ENCODE measurements at regions not wholly inside any gene's neighbourhood (a gene's known extent, or its start where the extent isn't known, plus 50 kb on each side); places are given as distances from the start of the nearest gene placed in this dataset.

DNA sequence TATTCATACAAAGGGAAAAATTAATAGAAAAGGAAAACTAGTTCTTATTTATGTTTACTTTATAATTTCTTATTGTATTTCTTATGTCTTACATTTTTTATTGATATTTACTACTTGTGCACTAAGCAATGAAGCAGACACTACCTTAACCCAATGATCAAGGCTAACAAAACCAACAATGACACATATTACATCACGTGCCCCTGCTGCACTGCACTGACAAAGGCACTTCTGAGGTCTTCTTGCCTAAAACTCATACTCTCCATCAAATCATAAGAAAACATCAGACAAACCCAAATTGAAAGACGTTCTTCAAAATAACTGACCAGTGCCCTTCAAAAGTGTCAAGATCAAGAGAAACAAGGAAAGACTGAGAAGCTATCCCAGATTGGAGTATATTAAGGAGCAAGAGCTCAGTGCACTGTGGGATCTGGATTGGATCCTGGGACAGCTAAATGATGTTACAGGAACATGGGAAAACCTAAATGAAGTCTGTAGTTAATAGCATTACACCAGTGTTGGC lies 230.9 kb downstream of the AUH start:
- DNase-seq (ENCODE audit: low spot score) = no peak

DNA sequence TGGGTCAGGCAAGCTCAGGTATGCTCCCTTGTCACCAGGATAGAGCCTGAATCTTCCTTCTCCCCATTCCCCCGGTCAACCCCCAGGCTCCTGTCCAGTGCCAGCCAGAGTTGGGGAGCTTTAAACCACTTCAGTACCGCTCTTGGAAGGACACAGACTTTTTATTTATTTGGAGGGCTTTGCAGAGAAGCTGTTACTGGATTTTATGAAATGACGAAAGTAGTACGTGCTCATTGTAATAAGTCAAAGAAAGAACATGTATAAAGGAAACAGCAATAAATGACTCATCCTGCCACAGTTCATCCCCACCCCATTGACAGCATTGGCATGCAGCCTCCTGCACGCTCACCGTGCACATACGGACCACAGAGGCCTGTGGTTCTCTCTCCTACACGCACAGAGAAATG lies 230.3 kb downstream of the AUH start:
- no peak for DNase-seq (ENCODE audit: low spot score)

DNA sequence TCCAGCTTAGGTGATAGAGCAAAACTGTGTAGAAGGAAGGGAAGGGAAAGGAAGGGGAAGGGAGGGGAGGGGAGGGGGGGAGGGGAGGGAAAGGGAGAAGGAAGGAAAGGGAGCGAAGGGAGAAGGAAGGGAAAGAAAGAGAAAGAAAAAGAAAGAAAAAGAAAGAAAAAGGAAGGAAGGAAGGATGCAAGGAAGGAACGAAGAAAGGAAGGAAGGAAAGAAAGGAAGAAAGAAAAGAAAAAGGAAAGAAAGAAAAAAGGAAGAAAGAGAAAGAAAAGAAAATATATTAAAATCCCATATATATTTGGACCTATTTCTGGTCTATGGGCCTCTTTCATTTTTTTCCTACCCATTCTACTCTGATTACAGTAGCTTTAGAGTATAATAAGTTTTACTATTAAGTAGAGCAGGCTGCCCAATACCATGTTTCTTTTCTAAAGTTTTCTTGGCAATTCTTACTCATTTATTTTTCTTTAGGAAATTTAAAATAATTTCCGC lies 229.1 kb downstream of the AUH start:
- DNase-seq (ENCODE audit: low spot score) = no peak

DNA sequence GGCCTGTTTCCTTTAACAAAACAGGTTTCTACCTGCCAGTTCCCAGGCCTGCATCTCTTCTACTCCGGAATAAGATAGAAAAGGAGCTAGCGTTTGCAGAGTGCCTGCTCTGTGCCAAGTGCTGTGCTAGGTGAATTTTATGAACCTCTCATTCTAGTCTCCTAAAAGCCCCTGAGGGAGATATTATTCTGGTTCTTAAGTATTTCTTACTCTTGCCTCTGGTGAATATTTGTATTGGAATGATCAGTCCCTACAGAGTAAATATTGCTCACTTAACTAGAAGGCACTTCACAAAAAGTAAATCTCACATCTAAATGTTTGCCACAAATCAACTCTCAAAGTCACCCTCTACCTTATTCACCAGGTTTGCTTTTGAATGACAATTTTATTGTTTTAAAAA lies 227.1 kb downstream of the AUH start:
- no peak for DNase-seq (ENCODE audit: low spot score)

DNA sequence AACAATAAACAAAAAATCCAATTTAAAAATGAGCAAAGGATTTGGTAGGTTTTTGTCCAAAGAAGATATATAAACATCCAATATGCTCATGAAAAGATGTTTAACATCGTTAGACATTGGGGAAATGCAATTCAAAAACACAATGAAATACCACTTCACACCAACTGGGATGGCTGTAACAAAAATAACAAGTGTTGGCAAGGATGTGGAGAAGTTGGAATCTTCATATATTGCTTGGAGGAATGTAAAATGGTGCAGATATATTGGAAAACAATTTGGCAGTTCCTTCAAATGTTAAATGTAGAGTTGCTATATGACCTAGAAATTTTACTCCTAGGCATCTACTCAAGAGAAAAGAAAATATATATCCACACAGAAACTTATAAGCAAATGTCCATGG lies 224.3 kb downstream of the AUH start:
- DNase-seq (ENCODE audit: low spot score) = no peak

DNA sequence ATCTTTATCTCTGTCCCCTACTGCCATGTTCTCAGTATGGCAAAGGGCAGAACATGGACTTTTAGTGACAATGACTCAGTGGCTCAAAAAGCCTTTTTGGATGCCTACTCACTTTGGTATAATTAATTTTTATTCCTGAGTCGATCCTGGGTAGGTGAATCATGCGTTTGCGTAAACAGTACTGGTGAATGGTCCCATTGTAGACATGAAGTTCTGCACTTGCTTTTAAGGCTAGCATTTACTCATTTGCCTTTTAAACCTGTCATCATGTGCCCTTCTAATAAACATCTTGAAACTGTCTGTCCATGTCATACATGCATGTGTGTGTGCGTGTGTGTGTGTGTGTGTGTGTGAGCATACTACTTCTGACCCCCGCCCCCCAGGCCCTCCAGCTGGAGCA lies 223.0 kb downstream of the AUH start:
- no peak for DNase-seq (ENCODE audit: low spot score)

DNA sequence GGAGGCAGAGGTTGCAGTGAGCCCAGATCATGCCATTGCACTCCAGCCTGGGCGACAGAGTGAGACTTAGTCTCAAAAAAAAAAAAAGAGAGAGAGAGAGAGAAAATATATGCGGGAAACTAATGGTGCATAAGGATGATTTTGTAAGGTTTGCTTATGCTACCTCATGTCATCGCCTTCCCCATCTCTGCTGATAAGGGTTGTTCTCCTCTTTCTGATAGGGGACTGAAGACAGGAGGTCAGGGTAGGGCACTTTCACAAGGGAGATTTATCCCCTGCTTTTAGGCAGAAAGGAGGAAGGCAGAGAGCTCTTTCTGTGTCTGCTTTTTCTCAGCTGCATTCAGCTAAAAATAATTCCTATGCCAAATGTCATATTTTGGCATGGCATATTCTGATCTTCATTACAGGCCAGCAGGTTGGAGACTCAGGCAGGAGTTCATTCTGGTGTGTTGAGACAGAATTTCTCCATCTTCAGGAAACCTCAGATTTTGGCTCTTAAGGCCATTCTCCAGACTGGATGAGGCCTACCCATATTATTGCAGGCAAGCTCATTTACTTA lies 220.2 kb downstream of the AUH start:
- DNase-seq (ENCODE audit: low spot score) = no peak

DNA sequence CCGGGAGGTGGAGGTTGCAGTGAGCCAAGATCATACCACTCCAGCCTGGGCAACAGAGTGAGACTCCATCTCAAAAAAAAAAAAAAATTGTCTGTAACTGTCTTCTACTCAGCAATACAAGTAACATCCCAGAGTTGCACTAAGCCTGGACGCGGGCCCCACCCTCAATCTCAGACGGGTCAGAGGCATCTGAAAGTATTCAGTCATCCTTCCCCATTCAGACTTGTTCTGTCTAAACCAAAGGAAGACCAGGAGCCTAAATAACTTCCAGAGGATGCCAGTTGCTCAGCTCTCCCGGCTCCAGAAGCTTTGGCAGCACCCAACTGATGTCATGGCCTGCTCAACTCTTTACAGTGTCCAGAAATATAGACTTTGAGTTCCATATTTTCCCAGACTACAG lies 218.6 kb downstream of the AUH start:
- DNase-seq (ENCODE audit: low spot score) = no peak

DNA sequence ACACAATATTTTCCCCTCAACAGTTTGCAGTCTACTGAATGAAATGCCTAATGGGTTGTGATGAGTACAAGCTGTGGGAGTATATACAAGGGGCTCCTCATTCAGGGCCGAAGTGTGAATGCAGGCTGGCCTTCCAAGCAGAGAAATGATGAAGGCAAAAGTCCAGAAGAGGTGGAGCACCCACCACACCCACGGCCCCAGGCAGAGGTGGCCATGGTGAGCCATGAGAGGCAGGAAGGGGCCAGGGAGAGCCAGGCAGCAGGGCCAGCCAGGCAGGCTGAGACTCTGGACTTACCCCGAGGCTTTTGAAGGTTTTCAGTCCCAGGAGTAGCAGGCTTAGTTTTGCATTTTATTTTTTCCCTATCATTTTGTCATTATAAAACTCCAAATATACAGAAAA lies 218.1 kb downstream of the AUH start:
- no peak for DNase-seq (ENCODE audit: low spot score)

DNA sequence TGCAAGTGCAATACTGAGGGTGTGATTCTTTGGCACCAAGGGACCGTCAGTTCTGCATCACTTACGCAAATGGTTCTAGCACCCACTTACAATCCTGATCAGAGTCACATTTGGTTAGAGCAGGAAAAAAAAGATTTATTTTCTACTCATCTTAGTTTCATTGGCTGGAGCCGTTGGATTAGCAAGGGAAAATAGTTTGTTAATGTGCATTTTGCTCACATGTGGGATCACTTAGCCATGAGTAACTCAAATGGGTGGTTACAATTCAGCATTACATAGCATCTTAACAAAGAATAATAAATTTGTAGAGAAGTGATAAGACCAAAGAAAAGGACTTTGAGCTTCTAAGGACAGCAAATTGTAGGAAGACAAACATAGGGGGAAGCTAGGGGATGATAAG lies 216.9 kb downstream of the AUH start:
- DNase-seq (ENCODE audit: low spot score) = no peak

DNA sequence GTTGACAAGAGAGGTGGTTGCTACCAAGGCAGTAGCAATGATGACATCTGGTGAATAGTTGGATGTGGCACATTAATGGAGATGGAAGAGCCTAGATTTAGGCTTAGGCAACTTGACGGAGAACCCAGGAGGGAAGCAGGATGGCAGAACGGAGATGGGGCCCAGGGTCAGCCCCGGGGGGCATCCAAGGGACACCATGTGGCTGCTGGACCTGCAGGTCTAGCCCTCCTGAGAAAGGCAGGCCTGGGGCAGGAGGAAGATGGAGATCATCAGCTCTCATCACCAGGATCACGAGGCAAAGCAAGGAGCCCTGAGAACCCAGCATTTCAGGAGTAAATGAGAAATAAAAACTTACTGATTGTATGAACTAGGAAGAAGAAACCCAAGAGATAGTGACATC lies 216.2 kb downstream of the AUH start:
- DNase-seq (ENCODE audit: low spot score) = no peak

DNA sequence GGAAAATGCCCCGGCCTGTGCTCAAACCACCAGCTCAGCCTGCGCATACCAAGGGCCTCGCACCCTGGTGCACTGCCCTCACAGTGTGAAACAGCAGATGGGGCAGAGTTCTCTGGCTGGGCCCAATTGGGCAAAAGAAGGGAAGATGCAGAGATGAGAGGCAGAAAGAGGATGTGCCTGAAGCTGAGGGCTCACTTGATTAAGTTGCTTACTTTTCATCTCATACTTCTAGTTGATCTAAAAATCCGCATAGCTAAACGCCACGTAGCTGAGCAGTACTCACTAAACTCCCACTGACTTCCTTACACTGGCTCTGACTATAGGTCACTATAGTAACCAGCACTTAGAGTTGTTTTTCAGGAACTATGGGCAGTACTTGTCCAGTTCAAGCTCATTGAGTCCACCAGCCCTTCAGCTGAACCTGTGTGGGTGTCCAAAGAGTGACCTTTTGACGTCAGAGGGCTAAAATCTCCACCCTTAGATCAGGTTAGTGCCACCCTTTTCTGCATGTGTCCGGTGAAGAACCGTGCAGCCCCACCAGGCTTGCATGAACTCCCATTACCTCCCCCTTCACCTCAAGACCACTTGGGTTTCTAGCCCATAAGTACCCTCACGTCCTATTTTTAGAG lies 215.2 kb downstream of the AUH start:
- DNase-seq (ENCODE audit: low spot score) = no peak

DNA sequence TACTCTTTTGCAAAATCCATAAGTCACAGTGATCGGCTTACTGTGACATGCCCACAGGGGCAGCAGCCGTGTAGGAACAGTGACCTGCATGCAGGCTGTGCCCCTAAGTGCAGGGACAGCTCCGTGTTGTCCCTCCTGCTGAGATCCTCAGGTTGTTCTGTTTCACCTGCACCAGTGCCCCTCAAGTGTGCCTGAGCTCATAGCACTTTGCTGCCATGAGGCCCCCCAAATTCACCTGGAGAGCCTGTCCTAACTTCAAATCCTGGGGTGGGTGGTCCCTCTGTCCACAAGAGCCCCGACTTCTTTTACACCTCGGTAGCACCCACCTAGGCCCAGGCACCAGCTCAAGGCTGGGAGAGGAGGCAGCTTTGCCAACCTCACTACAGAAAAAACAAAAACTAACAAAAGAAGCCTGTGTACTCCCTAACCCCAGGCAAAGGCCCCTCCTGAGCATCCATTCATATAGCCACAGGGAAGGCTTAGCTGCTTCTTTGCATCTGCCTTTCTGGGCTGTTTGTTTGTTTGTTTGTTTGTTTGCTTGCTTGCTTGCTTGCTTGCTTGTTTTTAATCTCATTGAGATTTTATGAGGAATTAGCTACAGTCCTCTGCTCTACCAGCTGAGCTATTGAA lies 214.5 kb downstream of the AUH start:
- no peak for DNase-seq (ENCODE audit: low spot score)

DNA sequence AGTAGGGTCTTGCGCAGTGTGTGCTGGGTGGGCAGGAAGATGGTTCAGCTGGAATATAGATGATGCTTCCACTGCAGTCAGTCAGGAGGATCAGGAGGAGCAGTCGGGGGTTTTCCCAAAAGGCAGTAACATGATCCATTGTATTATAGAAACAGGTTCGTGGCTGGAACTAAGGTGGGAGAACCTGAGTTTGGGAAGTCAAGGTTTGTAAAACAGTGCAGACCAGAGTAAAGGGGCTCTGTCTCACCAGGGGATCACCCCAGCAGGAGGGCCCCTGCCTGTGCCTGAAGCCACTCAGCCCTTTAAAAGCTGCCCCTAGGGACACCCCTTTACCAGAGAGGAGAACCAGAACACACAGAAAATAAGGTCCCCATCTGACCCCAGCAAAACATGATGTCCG lies 213.4 kb downstream of the AUH start:
- no peak for DNase-seq (ENCODE audit: low spot score)

DNA sequence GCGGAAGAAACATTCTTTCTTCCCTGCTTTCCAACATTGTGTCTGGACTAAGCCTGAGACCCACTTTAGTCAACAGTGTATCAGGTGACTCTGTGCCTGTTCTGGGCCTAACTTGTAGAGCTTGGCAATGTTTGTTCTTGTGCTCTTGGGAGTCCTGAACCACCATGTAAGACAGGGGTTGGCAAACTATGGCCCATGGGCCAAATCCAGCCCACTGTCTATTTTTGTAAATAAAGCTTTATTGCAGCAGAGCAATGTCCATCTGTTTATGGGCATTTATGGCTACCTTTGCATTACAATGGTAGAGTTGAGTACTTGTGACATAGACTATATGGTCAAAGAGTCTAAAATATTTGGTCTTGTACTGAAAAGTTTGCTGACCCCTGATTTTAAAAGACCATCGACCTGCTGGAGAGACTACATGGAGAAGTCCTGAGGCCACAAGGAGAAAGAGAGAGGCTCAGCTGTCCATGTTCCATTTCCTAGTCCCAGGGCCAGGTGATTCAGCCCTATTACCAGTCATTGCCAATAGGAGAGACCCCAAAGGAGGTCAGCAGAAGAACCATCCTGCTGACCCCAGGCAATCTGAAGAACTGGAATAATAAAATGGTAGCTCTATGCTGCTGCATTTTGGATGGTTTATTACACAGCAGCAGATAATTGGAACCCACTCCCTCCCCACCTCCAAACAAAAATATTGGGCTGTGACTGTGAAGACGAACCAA lies 211.3 kb downstream of the AUH start:
- no peak for DNase-seq (ENCODE audit: low spot score)

DNA sequence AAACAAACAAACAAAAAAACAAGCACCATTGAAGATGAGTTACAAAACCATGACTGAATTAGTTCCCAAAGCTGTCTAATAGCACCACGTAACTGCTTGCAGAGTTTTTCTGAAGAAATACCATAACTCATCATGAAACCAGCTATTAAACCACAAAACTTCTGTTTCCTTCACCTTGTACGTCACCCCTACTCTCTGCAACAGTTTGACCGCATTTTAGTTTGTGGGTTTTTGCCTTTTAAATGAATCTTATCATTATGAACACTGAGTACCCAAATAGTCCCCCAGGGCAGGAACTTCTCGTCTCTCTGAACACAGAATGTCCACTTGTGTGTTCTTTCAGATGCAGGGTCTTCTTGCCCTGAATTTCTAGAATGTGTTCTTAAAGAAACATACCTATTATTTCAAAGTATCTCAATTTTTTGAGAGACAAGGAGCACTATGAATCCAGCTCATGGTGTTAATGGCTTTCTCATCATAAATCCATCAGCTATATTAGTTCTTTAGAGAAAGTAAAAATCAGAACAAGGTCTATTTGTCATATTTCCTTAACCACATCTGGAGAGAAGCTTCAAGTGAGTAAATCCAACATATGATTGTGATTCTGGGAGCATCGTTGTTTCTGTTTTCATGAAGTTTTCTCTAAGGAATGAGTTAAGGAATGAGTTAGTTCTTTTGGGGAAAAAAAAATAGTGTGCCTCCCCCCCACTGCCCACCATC lies 210.6 kb downstream of the AUH start:
- no peak for DNase-seq (ENCODE audit: low spot score)

DNA sequence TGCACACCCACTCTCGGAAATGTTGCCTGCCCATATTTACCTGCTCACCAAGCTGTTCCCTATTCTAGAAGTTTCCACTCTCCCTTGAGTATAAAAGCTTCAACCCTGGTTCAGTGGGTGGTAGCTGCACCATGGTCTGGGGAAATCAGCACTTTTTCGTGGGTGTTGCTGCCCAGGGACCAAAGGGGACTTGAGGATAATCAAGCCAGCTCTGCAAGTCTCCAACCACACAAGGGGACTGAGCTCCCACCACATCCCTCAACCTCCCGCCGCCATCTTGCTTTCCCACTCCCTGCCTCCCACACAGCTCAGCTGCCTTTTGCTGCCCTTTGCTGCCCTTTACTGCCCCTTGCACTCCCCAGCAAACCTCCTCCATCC lies 210.0 kb downstream of the AUH start:
- DNase-seq (ENCODE audit: low spot score) = no peak

DNA sequence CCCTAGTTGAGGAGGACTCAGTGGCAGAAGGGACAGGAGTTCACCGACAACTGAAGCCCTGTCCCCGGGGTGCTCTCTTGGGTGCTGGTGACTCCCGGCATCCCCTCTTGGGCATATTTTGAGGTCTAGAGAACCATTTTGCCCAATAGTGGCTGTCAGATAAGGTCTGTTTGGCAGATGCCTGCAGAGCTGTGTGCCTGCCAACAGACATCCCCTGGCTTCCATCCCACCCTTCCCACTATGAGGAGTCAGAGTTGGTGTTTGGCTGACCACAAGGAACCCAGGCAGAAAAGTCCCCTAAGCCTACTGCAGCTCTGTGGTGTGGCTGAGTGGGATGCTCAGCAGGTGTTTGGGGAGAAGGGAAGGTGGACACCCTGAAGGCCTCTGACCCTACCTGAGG lies 207.0 kb downstream of the AUH start:
- DNase-seq (ENCODE audit: low spot score) = no peak

DNA sequence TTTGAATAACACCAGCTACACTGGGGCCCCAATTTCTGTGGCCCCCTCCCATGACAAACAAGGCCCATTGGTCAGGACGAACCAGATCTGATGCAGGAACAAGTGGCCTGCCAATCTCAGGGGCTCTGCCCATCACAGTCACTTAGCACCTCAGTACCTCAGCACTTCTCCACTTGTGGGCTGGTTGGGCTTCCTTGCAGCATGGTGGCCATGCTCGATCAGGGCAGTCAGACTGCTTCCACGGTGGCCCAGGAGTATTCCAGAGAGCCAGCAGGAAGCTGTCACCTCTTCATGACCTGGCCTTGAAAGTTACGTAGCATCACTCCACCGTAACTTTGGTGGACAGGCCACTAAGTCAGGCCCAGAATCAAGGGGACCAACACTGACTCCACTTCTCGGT lies 206.5 kb downstream of the AUH start:
- DNase-seq (ENCODE audit: low spot score) = no peak

DNA sequence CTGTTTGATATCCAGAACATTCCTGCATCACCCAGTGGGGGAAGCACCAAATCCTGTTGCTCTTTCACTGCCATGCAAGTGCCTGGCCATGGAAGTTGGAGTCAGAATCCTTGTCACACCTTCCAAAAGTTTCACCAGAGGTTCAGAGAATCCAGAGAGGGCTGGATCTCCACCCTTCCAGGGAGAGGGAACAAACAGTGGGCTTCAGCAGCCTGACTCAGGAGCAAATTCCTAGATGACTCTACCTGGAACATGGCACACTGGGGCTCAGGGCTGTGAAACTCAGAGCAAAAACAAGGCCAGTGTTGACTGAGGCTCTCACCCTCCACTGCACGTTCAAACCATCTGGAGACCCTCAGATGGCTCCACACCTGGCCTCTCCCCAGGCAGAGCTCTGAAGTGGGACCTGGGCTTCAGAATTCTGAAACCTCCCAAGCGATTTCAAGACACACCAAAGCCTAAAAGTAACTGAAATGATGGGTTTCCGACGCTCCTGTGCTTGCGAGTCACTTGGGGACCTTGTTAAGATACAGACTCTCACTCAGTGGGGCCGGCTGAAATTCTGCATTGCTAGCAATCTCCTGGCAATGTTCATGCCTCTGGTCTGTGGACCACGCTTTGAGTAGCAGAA lies 205.9 kb downstream of the AUH start:
- DNase-seq (ENCODE audit: low spot score) = no peak

DNA sequence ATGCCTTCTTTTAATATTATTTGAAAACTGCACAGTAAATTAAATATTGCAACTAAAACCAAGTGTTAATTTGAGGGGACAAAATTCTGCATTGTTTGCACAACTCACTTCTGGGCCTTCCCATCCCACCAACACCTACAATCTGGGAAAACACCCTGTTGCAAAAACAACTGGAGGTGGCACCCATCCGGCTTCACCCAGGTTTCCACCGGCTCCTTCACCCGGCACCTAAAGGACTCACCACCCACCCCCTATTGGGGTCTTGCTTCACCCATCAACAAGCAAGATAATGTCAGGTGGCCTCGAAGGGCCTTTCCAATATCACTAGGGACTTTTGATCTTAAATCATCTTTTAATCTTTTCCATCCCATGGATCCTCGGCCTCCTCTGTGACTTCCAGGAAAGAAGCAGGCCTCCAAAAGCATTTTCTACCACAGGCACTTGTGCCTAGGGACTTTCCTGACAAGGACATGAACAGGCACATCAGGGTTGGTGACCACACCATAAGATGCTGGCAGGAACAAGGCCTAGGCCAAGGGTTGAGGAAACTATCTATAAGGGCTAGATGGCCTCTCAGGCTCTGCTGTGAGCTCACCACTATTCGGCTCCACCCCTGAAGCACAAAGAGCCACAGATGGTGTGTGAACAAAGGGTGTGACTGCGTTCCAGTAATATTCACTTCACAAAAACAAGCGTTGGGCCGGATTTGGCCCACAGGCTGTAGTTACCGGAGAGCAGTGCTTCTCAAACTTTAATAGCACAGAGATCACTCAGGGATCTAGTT lies 205.1 kb downstream of the AUH start:
- no peak for DNase-seq (ENCODE audit: low spot score)
